ENCODE measurements at regions not wholly inside any gene's neighbourhood (a gene's known extent, or its start where the extent isn't known, plus 50 kb on each side); places are given as distances from the start of the nearest gene placed in this dataset.
A peak's percentile ranks its signal among the peaks of the same experiment; 100 is the strongest.

DNA sequence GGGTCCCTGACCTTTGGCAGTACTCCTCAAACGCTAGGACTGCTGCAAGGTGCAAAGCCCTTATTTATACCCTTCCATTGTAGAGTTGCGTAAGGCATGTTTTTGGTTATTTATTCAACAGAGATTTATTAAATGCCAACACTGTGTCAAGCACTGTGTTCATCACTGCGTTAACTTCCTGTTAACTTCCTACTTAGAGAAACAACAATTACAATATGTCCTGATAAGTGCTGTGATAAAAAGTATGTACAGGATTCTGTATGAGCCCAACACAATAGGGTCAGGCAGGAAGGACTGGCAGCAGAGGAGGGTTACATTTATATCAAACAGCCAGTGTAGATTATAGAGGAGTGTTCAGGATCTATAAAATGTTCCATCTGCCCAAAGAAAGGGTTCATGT lies 812.8 kb upstream of the API5 start:
- no peaks in the 10 kb centered on the region for H3K9me3 ChIP-seq
- H3K4me1 ChIP-seq (ENCODE audit: control insufficient read depth in 1 of 2, low read depth in 2 of 2) = no peaks in the 10 kb centered on the region
- TF ChIP-seq, protein P1, sequence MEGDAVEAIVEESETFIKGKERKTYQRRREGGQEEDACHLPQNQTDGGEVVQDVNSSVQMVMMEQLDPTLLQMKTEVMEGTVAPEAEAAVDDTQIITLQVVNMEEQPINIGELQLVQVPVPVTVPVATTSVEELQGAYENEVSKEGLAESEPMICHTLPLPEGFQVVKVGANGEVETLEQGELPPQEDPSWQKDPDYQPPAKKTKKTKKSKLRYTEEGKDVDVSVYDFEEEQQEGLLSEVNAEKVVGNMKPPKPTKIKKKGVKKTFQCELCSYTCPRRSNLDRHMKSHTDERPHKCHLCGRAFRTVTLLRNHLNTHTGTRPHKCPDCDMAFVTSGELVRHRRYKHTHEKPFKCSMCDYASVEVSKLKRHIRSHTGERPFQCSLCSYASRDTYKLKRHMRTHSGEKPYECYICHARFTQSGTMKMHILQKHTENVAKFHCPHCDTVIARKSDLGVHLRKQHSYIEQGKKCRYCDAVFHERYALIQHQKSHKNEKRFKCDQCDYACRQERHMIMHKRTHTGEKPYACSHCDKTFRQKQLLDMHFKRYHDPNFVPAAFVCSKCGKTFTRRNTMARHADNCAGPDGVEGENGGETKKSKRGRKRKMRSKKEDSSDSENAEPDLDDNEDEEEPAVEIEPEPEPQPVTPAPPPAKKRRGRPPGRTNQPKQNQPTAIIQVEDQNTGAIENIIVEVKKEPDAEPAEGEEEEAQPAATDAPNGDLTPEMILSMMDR (IDR thresholded peaks at IDR 0.05) = no peak
- DNase-seq (ENCODE audit: low spot score) (no peak), ATAC-seq (ENCODE audit: insufficient number of reproducible peaks, low FRiP score, low read depth) (no peak)
- H3K27ac ChIP-seq = no peak overlapping the region
- H3K36me3 ChIP-seq = no peaks in the 10 kb centered on the region
- no peaks in the 10 kb centered on the region for H3K27me3 ChIP-seq (replicated peaks; ENCODE audit: insufficient read depth)
- H3K4me3 ChIP-seq = no peak overlapping the region

DNA sequence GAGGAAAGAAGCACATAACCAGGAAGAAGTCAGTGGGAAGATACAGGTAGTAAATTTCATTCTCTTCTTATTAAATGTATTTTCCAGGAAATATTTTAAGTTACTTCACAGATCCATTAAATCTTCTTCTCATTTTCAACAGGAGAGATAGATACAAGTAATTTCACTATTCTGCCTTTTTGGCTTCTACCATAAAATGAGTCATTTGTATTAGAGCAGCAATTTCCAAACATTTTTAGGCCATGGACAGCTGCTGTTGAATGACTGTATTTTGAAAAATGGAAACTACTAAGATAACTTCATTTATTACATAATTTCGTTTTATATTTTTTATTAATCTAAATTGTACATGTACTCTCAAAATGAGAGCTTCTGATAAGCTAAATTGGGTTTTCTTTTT lies 809.6 kb upstream of the API5 start:
- TF ChIP-seq, protein P1 (IDR thresholded peaks at IDR 0.05) = no peak
- H3K4me1 ChIP-seq (ENCODE audit: control insufficient read depth in 1 of 2, low read depth in 2 of 2) = no peaks in the 10 kb centered on the region

DNA sequence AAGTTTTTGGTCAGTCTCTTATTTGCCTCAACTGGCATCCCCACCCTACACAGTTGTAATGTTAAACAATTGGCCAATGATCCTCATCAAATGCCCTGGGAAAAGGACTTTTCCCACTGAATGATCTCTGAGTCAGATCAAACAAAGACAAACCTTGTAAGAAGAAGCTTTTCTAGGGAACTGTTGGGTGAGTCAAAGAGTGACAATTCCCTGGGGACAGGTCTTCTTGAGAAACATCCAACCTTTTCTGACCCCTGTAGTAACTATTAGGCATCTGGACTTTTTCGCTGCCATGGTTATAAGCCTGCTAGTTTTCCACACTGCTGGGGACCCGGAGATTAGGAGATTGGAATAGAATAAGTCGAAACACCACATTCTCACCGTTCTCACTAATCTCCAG lies 789.8 kb upstream of the API5 start:
- TF ChIP-seq, protein P1 (IDR thresholded peaks at IDR 0.05) = no peak
- H3K27me3 ChIP-seq (replicated peaks; ENCODE audit: insufficient read depth) = no peaks in the 10 kb centered on the region

More for the DNA sequence above, 809.6 kb upstream of the API5 start:
- no peaks in the 10 kb centered on the region for H3K36me3 ChIP-seq
- no peaks in the 10 kb centered on the region for H3K9me3 ChIP-seq
- no peaks in the 10 kb centered on the region for H3K27me3 ChIP-seq (replicated peaks; ENCODE audit: insufficient read depth)
- ATAC-seq (ENCODE audit: insufficient number of reproducible peaks, low FRiP score, low read depth) (no peak), DNase-seq (ENCODE audit: low spot score) (no peak)
- H3K4me3 ChIP-seq = no peak overlapping the region
- H3K27ac ChIP-seq = no peak overlapping the region

DNA sequence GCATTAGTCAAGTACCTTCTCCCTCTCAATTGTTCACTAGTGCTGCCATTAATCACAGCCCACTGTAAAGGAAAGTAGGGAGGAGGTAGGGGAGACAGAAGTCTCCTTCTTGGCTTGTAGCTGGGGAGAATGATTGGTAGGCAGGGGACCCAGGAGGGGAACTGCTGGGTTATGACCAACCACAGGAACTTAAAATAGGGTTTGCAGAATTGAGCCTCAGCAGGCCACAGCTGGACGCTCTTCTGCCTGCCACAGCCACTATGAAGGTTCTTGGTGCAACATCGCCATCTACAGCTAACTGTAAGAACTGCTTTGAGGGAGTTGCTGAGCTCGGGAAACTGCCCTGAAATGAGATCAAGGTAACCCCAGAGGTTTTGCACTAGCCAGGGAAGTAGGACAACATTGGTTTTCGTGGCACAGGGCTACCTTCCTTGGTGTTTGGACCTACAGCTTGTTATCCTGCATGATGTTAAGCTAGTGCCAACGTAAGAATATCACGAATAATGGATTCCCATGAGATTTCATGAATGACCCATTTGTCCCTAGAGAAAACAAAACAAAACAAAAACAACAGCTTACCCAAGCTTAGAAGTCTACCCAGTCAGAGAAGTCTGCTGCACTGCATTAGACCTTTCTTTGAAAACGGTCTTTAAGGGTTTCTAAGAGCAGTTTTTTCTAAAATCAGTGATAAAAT lies 787.1 kb upstream of the API5 start:
- TF ChIP-seq, protein P1 (IDR thresholded peaks at IDR 0.05) = peak; percentile 48

More for the DNA sequence above, 789.8 kb upstream of the API5 start:
- DNase-seq (ENCODE audit: low spot score) (no peak), ATAC-seq (ENCODE audit: insufficient number of reproducible peaks, low FRiP score, low read depth) (no peak)
- Histone ChIP-seq H3K27ac (no peak overlapping the region), H3K4me3 (no peak overlapping the region), H3K9me3 (no peaks in the 10 kb centered on the region), H3K4me1 (ENCODE audit: control insufficient read depth in 1 of 2, low read depth in 2 of 2) (no peaks in the 10 kb centered on the region), H3K36me3 (no peaks in the 10 kb centered on the region)

DNA sequence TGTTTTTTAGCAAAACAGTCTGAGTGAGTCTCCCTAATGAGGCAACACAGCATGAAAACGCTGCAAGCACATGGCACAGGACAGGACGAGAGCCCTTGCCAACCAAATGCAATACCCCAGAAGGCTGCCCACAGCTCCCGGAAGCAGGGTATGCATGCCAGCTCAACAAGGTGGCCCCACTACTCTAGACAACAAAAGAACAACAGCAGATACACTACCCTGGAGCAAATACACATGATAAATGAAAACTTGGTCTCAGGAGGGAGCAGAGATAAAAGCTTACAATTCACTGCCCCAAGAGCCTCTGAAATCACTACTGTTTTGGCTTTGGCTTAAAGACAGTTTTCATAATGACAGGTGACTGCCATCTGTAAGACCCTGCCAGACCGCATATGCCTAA lies 785.4 kb upstream of the API5 start:
- H3K9me3 ChIP-seq = no peaks in the 10 kb centered on the region
- DNase-seq (ENCODE audit: low spot score) = no peak

More for the DNA sequence above, 787.1 kb upstream of the API5 start:
- DNase-seq (ENCODE audit: low spot score) (no peak), ATAC-seq (ENCODE audit: insufficient number of reproducible peaks, low FRiP score, low read depth) (no peak)
- Histone ChIP-seq H3K27ac (no peak overlapping the region), H3K9me3 (no peaks in the 10 kb centered on the region), H3K4me3 (no peak overlapping the region), H3K27me3 (replicated peaks; ENCODE audit: insufficient read depth) (no peaks in the 10 kb centered on the region), H3K4me1 (ENCODE audit: control insufficient read depth in 1 of 2, low read depth in 2 of 2) (no peaks in the 10 kb centered on the region), H3K36me3 (no peaks in the 10 kb centered on the region)

More for the DNA sequence above, 785.4 kb upstream of the API5 start:
- H3K27me3 ChIP-seq (replicated peaks; ENCODE audit: insufficient read depth) = no peaks in the 10 kb centered on the region
- no peak overlapping the region for H3K27ac ChIP-seq
- no peaks in the 10 kb centered on the region for H3K4me1 ChIP-seq (ENCODE audit: control insufficient read depth in 1 of 2, low read depth in 2 of 2)
- no peaks in the 10 kb centered on the region for H3K36me3 ChIP-seq
- no peak for ATAC-seq (ENCODE audit: insufficient number of reproducible peaks, low FRiP score, low read depth)
- H3K4me3 ChIP-seq = no peak overlapping the region
- TF ChIP-seq, protein P1 (IDR thresholded peaks at IDR 0.05) = no peak
